ENCODE measurements at regions not wholly inside any gene's neighbourhood (a gene's known extent, or its start where the extent isn't known, plus 50 kb on each side); places are given as distances from the start of the nearest gene placed in this dataset.

- Mint-ChIP-seq H3K36me3 (ENCODE audit: low read depth, unreplicated experiment) (no peaks in the 10 kb centered on the region), H3K4me1 (ENCODE audit: unreplicated experiment) (peaks cover 11% of the 10 kb centered on the region), H3K27me3 (ENCODE audit: unreplicated experiment) (peaks cover 2% of the 10 kb centered on the region), H3K27ac (ENCODE audit: unreplicated experiment) (no peak overlapping the region), H3K9me3 (ENCODE audit: unreplicated experiment) (no peaks in the 10 kb centered on the region), H3K4me3 (ENCODE audit: unreplicated experiment) (no peak overlapping the region)
- DNase-seq (ENCODE audit: low spot score): no peak
- TF ChIP-seq CTCF (IDR thresholded peaks at IDR 0.05; ENCODE audit: unreplicated experiment): no peak
Observed at GRCh38 chr14:95415993-95416392, 96.3 kb upstream of the CLMN start.

GRCh38 chr14:95413289-95414215, 93.8 kb upstream of the CLMN start:
- no peaks in the 10 kb centered on the region for H3K36me3 Mint-ChIP-seq (ENCODE audit: low read depth, unreplicated experiment)
- peaks cover 6% of the 10 kb centered on the region for H3K27me3 Mint-ChIP-seq (ENCODE audit: unreplicated experiment)
- H3K4me3 Mint-ChIP-seq (ENCODE audit: unreplicated experiment): no peak overlapping the region
- peaks cover 11% of the 10 kb centered on the region for H3K4me1 Mint-ChIP-seq (ENCODE audit: unreplicated experiment)
- H3K27ac Mint-ChIP-seq (ENCODE audit: unreplicated experiment): no peak overlapping the region
- no peak for DNase-seq (ENCODE audit: low spot score)
- H3K9me3 Mint-ChIP-seq (ENCODE audit: unreplicated experiment): no peaks in the 10 kb centered on the region
- TF ChIP-seq CTCF (IDR thresholded peaks at IDR 0.05; ENCODE audit: unreplicated experiment): no peak

- H3K4me1 Mint-ChIP-seq (ENCODE audit: unreplicated experiment): peaks cover 11% of the 10 kb centered on the region
- H3K36me3 Mint-ChIP-seq (ENCODE audit: low read depth, unreplicated experiment): no peaks in the 10 kb centered on the region
- no peak overlapping the region for H3K27ac Mint-ChIP-seq (ENCODE audit: unreplicated experiment)
- H3K27me3 Mint-ChIP-seq (ENCODE audit: unreplicated experiment): peaks cover 7% of the 10 kb centered on the region
- H3K9me3 Mint-ChIP-seq (ENCODE audit: unreplicated experiment): no peaks in the 10 kb centered on the region
- DNase-seq (ENCODE audit: low spot score): no peak
- TF ChIP-seq CTCF (IDR thresholded peaks at IDR 0.05; ENCODE audit: unreplicated experiment): no peak
- H3K4me3 Mint-ChIP-seq (ENCODE audit: unreplicated experiment): no peak overlapping the region
Observed at GRCh38 chr14:95410838-95411237, 91.1 kb upstream of the CLMN start.

- TF ChIP-seq CTCF (IDR thresholded peaks at IDR 0.05; ENCODE audit: unreplicated experiment): no peak
- Mint-ChIP-seq H3K36me3 (ENCODE audit: low read depth, unreplicated experiment) (no peaks in the 10 kb centered on the region), H3K27ac (ENCODE audit: unreplicated experiment) (no peak overlapping the region), H3K4me3 (ENCODE audit: unreplicated experiment) (no peak overlapping the region), H3K27me3 (ENCODE audit: unreplicated experiment) (peaks cover 7% of the 10 kb centered on the region), H3K9me3 (ENCODE audit: unreplicated experiment) (no peaks in the 10 kb centered on the region), H3K4me1 (ENCODE audit: unreplicated experiment) (peaks cover 11% of the 10 kb centered on the region)
- no peak for DNase-seq (ENCODE audit: low spot score)
Observed at GRCh38 chr14:95409477-95410272, 90.0 kb upstream of the CLMN start.

Measured in endothelial cell (in vitro differentiated cells).